GM12873 (cell line): ENCODE measurements at regions not wholly inside any gene's neighbourhood (a gene's known extent, or its start where the extent isn't known, plus 50 kb on each side); places are given as distances from the start of the nearest gene placed in this dataset.

ENCODE experiments used
- CTCF ChIP-seq: IDR thresholded peaks from 2 replicates; pipeline ENCODE4 v1.5.1; 2012; ENCODE audit warnings: low read depth, mild to moderate bottlenecking, moderate library complexity, low read length, control low read depth; ENCODE audit not compliant: insufficient read depth; ENCODE audit errors: missing control alignments

- TF ChIP-seq CTCF: no peak
Observed at GRCh38 chr1:195804547-195804946, 803.7 kb downstream of the KCNT2 start.

GRCh38 chr1:195799016-195799415, 809.2 kb downstream of the KCNT2 start:
- no peak for TF ChIP-seq CTCF

- TF ChIP-seq CTCF: no peak
Observed at GRCh38 chr1:195794225-195794624, 814.0 kb downstream of the KCNT2 start.

- TF ChIP-seq CTCF: no peak
Observed at GRCh38 chr1:195791796-195792195, 816.4 kb downstream of the KCNT2 start.

GRCh38 chr1:195790514-195791168, 817.6 kb downstream of the KCNT2 start:
- TF ChIP-seq CTCF: no peak

GRCh38 chr1:195789321-195789720, 818.9 kb downstream of the KCNT2 start:
- TF ChIP-seq CTCF: no peak

- no peak for TF ChIP-seq CTCF
Observed at GRCh38 chr1:195788721-195789120, 819.5 kb downstream of the KCNT2 start.

GRCh38 chr1:195785830-195786229, 822.4 kb downstream of the KCNT2 start:
- no peak for TF ChIP-seq CTCF
